ENCODE measurements at regions not wholly inside any gene's neighbourhood (a gene's known extent, or its start where the extent isn't known, plus 50 kb on each side); places are given as distances from the start of the nearest gene placed in this dataset.

DNA sequence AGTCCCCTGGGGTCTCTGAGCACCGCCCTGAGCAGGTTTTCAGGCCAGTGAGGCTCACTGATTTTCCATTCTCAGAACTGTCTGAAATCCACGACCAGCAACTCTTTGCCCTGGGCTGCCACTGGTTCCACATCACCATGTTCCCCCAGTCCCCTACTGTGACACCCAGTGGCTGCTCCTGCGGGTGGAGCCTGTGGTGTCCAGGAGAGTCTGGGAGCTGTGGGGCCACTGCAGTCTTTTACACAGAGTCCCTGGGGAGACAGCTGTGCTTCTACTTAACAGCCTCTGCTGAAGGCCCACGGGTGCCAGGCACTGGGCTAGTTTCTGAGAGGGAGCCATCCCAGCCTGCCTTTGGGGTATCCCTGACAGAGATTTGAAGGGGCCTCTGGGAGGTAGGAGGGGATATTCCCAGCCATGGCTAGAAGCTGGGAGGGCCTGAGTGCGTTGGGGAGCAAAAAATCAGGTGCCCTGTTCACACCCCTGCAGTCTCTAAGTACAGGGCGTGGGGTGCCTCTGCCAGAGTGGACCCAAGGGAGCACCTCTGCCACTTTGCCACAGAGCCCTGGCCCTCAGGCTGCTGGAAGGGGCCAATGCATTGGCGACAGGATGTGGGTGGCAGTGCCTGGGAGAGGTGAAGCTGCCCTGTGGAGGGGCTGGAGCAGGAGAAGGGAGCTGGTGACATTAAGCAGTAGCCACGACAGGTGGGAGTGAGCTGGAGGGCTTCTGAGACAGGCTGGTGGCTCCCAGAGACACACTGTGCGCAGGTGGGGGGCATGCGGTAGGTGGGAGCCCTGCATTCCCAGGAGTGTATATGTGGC is 200.2 kb upstream of the ZNF536 start:
- TF ChIP-seq, protein P1, sequence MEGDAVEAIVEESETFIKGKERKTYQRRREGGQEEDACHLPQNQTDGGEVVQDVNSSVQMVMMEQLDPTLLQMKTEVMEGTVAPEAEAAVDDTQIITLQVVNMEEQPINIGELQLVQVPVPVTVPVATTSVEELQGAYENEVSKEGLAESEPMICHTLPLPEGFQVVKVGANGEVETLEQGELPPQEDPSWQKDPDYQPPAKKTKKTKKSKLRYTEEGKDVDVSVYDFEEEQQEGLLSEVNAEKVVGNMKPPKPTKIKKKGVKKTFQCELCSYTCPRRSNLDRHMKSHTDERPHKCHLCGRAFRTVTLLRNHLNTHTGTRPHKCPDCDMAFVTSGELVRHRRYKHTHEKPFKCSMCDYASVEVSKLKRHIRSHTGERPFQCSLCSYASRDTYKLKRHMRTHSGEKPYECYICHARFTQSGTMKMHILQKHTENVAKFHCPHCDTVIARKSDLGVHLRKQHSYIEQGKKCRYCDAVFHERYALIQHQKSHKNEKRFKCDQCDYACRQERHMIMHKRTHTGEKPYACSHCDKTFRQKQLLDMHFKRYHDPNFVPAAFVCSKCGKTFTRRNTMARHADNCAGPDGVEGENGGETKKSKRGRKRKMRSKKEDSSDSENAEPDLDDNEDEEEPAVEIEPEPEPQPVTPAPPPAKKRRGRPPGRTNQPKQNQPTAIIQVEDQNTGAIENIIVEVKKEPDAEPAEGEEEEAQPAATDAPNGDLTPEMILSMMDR (IDR thresholded peaks at IDR 0.05; ENCODE audit: poor library complexity, severe bottlenecking), result no peak
- H3K4me3 ChIP-seq (ENCODE audit: severe bottlenecking), result no peak overlapping the region
- ATAC-seq (ENCODE audit: low read depth), result no peak

DNA sequence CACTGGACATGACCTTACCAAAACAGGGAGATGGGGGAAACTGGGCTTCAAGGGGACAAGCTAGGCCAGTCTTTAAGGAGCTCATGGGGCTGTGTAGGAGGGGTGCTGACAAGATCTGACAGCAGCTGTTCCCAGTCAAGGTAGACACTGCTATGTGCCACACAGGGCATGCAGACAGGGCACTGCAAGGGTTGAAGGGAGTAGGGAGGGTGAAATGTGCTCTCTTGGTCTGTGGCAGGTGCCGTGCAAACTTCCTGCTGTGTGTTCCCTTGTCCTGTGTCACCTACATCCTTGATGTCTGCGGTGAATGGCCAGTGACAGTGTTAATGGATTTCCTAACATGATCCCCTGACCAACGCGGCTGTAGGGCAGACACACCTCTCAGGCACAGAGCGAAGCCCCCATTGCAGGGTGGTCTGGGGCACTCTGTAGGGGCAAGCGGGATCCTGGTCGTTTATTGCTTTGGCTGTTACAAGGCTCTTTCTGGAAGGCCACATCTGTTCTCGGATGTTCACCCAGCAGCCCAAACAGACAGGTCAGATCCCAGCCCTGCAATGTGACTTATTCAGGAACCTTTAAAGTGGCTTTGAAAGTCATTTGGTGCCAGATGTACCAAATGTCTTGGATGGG is 199.5 kb upstream of the ZNF536 start:
- Histone ChIP-seq H3K27ac (ENCODE audit: poor library complexity, severe bottlenecking) (no peak overlapping the region), H3K9me3 (ENCODE audit: severe bottlenecking) (no peaks in the 10 kb centered on the region), H3K4me3 (ENCODE audit: severe bottlenecking) (no peak overlapping the region), H3K27me3 (ENCODE audit: insufficient read depth, poor library complexity, severe bottlenecking) (no peaks in the 10 kb centered on the region), H3K4me1 (ENCODE audit: insufficient read depth, poor library complexity, severe bottlenecking) (no peaks in the 10 kb centered on the region), H3K36me3 (ENCODE audit: low read depth) (no peaks in the 10 kb centered on the region)
- ATAC-seq (ENCODE audit: low read depth) (no peak), DNase-seq (ENCODE audit: low spot score) (no peak)
- TF ChIP-seq, protein P1 (IDR thresholded peaks at IDR 0.05; ENCODE audit: poor library complexity, severe bottlenecking), result no peak

More for the DNA sequence above, 200.2 kb upstream of the ZNF536 start:
- Histone ChIP-seq H3K27ac (ENCODE audit: poor library complexity, severe bottlenecking) (no peak overlapping the region), H3K9me3 (ENCODE audit: severe bottlenecking) (no peaks in the 10 kb centered on the region), H3K27me3 (ENCODE audit: insufficient read depth, poor library complexity, severe bottlenecking) (no peaks in the 10 kb centered on the region), H3K4me1 (ENCODE audit: insufficient read depth, poor library complexity, severe bottlenecking) (no peaks in the 10 kb centered on the region), H3K36me3 (ENCODE audit: low read depth) (no peaks in the 10 kb centered on the region)
- no peak for DNase-seq (ENCODE audit: low spot score)

GRCh38 chr19:30173593-30174356 is 198.4 kb upstream of the ZNF536 start:
- no peaks in the 10 kb centered on the region for H3K9me3 ChIP-seq (ENCODE audit: severe bottlenecking)
- no peak overlapping the region for H3K4me3 ChIP-seq (ENCODE audit: severe bottlenecking)
- TF ChIP-seq, protein P1 (IDR thresholded peaks at IDR 0.05; ENCODE audit: poor library complexity, severe bottlenecking), result no peak
- H3K36me3 ChIP-seq (ENCODE audit: low read depth), result no peaks in the 10 kb centered on the region
- no peaks in the 10 kb centered on the region for H3K4me1 ChIP-seq (ENCODE audit: insufficient read depth, poor library complexity, severe bottlenecking)
- no peaks in the 10 kb centered on the region for H3K27me3 ChIP-seq (ENCODE audit: insufficient read depth, poor library complexity, severe bottlenecking)
- ATAC-seq (ENCODE audit: low read depth), result no peak
- DNase-seq (ENCODE audit: low spot score), result no peak
- no peak overlapping the region for H3K27ac ChIP-seq (ENCODE audit: poor library complexity, severe bottlenecking)

DNA sequence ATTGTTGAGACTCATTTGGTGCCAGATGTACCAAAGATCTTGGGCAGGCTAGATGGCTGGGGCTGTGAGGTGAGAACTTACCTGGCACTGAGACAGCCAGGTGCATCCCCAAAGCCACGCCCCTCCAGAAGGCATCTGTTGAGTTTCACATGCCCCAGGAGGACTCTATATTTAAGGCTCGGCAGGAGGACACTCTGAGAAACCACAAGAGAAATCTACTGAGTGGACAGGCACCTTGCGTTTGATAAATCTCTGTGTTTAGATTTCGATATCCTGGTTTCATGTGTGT is 197.9 kb upstream of the ZNF536 start:
- no peak overlapping the region for H3K4me3 ChIP-seq (ENCODE audit: severe bottlenecking)
- TF ChIP-seq, protein P1 (IDR thresholded peaks at IDR 0.05; ENCODE audit: poor library complexity, severe bottlenecking), result no peak
- no peak for ATAC-seq (ENCODE audit: low read depth)
- H3K27me3 ChIP-seq (ENCODE audit: insufficient read depth, poor library complexity, severe bottlenecking), result no peaks in the 10 kb centered on the region
- no peak for DNase-seq (ENCODE audit: low spot score)
- H3K36me3 ChIP-seq (ENCODE audit: low read depth), result no peaks in the 10 kb centered on the region
- no peak overlapping the region for H3K27ac ChIP-seq (ENCODE audit: poor library complexity, severe bottlenecking)
- H3K4me1 ChIP-seq (ENCODE audit: insufficient read depth, poor library complexity, severe bottlenecking), result no peaks in the 10 kb centered on the region
- no peaks in the 10 kb centered on the region for H3K9me3 ChIP-seq (ENCODE audit: severe bottlenecking)

All from RWPE2 (cell line).